ENCODE measurements at regions not wholly inside any gene's neighbourhood (a gene's known extent, or its start where the extent isn't known, plus 50 kb on each side); places are given as distances from the start of the nearest gene placed in this dataset.

DNA sequence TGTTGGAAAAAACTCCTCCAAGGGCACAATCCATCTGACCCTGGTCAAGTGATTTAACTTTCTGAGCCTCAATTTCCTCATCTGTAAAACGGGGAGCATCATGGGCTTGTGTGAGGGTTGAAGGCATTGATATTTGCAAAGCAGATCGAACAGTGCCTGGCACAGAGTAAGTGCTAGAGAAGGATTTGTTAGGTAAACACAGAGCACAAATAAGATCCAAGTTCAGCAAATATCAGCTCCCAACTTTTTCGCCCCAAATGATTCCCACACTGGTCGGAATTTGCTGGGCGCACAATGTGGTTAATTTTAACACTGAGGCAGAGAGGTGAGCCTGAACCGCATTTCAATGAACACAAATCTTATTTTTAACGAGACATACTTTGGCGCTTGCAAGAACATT lies 76.3 kb upstream of the ATP2B2 start:
- H3K4me3 ChIP-seq (ENCODE audit: low read depth, low read length), result no peak overlapping the region
- TF ChIP-seq, protein P1, sequence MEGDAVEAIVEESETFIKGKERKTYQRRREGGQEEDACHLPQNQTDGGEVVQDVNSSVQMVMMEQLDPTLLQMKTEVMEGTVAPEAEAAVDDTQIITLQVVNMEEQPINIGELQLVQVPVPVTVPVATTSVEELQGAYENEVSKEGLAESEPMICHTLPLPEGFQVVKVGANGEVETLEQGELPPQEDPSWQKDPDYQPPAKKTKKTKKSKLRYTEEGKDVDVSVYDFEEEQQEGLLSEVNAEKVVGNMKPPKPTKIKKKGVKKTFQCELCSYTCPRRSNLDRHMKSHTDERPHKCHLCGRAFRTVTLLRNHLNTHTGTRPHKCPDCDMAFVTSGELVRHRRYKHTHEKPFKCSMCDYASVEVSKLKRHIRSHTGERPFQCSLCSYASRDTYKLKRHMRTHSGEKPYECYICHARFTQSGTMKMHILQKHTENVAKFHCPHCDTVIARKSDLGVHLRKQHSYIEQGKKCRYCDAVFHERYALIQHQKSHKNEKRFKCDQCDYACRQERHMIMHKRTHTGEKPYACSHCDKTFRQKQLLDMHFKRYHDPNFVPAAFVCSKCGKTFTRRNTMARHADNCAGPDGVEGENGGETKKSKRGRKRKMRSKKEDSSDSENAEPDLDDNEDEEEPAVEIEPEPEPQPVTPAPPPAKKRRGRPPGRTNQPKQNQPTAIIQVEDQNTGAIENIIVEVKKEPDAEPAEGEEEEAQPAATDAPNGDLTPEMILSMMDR (conservative IDR thresholded peaks at IDR 0.05; ENCODE audit: low read depth, low read length), result no peak
- no peak for DNase-seq (ENCODE audit: low read depth)

- TF ChIP-seq, protein P1 (conservative IDR thresholded peaks at IDR 0.05; ENCODE audit: low read depth, low read length), result no peak
These were observed 77.3 kb upstream of the ATP2B2 start for GRCh38 chr3:10582733-10583132.

DNA sequence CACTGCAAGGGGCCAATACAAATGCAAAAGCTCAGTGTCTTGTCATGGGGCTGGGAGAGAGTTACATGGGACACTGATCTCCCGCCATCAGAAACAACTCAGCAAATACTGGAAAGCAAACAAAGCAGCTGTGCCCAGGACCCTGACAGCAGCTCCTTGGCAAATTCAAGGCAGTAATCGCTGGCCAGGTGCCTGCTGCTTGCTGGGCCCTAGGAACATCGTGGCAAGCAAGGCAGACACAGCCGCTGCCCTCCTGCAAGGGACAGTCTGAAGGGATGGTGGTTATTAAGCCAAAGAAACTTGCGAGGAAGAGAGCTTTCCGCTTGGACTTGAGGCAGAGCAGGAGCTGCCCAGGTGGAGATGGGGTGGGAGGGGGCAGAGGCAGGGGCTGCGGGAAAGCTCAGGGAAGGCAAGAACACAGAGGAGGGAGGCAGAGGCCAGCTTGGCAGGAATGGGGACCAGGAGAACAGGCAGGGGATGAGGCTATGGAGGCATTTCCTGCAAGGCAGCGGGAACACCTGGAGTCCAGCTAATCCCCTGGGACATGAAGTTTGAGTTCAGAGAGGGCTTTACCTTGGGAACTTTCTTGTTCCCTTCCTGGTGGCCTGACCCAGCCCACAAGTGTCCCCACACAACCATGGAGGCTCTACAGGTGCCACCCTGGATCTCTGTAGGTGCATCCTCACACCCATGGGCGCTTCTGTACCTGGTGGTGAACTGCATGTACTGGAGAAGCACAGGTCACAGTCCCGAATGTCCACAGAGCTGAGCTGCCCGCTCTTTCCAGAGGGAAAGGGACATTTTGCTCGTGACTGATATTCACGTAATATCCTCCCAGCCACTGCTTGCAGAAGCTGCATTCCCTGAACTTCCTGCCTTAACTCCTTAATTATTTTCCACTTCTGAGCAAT lies 78.7 kb upstream of the ATP2B2 start:
- H3K4me3 ChIP-seq (ENCODE audit: low read depth, low read length), result no peak overlapping the region
- TF ChIP-seq, protein P1 (conservative IDR thresholded peaks at IDR 0.05; ENCODE audit: low read depth, low read length), result no peak
- DNase-seq (ENCODE audit: low read depth), result no peak

More at GRCh38 chr3:10582733-10583132, 77.3 kb upstream of the ATP2B2 start:
- no peak for DNase-seq (ENCODE audit: low read depth)
- H3K4me3 ChIP-seq (ENCODE audit: low read depth, low read length), result no peak overlapping the region

- no peak for DNase-seq (ENCODE audit: low read depth)
- no peak overlapping the region for H3K4me3 ChIP-seq (ENCODE audit: low read depth, low read length)
- TF ChIP-seq, protein P1 (conservative IDR thresholded peaks at IDR 0.05; ENCODE audit: low read depth, low read length), result no peak
These were observed 80.6 kb upstream of the ATP2B2 start for GRCh38 chr3:10585945-10586344.

- H3K4me3 ChIP-seq (ENCODE audit: low read depth, low read length), result no peak overlapping the region
- DNase-seq (ENCODE audit: low read depth), result no peak
- TF ChIP-seq, protein P1 (conservative IDR thresholded peaks at IDR 0.05; ENCODE audit: low read depth, low read length), result no peak
These were observed 89.5 kb upstream of the ATP2B2 start for GRCh38 chr3:10594915-10595314.

DNA sequence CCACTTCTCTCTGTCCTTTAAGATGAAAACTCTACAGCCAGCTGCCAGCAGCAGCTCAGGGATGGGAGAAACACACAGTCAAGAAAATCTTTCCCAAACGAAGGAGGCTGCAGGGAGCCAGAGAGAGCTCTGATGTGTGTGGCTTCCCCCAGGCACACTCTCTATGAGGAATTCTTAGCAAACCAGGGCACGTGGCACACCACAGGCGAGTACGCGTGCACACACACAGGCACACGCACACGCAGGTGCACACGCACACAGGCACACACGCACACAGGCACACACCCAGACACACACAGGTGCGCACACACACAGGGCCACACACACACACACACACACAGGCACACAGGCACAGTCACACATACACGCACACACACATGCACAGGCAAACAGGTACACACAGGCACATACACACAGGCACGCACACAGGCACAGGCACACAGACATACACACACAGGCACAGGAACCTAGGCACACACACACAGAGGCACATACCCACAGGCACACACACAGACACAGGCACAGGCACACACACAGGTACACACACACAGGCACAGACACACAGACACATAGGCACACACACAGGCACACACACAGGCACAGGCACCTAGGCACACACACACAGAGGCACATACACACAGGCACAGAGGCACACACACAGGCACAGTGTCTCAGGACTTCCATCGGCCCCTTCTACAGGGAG lies 91.5 kb upstream of the ATP2B2 start:
- H3K4me3 ChIP-seq (ENCODE audit: low read depth, low read length), result no peak overlapping the region
- TF ChIP-seq, protein P1 (conservative IDR thresholded peaks at IDR 0.05; ENCODE audit: low read depth, low read length), result no peak
- DNase-seq (ENCODE audit: low read depth), result no peak

All from epithelial cell of proximal tubule (primary cell).